Rectal smooth muscle tissue (tissue), 1 donor: ENCODE measurements at regions not wholly inside any gene's neighbourhood (a gene's known extent, or its start where the extent isn't known, plus 50 kb on each side); places are given as distances from the start of the nearest gene placed in this dataset.
"Not testable (repeated sequence)": the region's sequence is repeated elsewhere in the genome, so short reads cannot be mapped to it uniquely, and the experiment has no call there.

ENCODE experiments used
- H3K27ac ChIP-seq: one replicate; pipeline ENCODE4 v1.7.0; 2013; ENCODE audit warnings: low read depth, low read length, inconsistent platforms
- H3K27me3 ChIP-seq: one replicate; pipeline ENCODE4 v1.7.0; 2013; ENCODE audit warnings: low read length; ENCODE audit not compliant: control insufficient read depth, insufficient read depth
- H3K36me3 ChIP-seq: one replicate; pipeline ENCODE4 v1.7.0; 2013; ENCODE audit warnings: low read length; ENCODE audit not compliant: control insufficient read depth, insufficient read depth
- H3K4me1 ChIP-seq: one replicate; pipeline ENCODE4 v1.7.0; 2013; ENCODE audit warnings: low read length; ENCODE audit not compliant: control insufficient read depth, insufficient read depth
- H3K4me3 ChIP-seq: one replicate; pipeline ENCODE4 v1.7.0; 2013; ENCODE audit warnings: low read length
- H3K9ac ChIP-seq: one replicate; pipeline ENCODE4 v1.7.0; 2013; ENCODE audit warnings: low read length

- not testable (repeated sequence) for H3K9ac ChIP-seq, H3K36me3 ChIP-seq, H3K27me3 ChIP-seq, H3K4me1 ChIP-seq, H3K4me3 ChIP-seq, H3K27ac ChIP-seq
Measured at GRCh38 chr14:28187902-28188830, 578.4 kb upstream of the FOXG1 start.

GRCh38 chr14:28196878-28197277, 569.7 kb upstream of the FOXG1 start:
- Histone ChIP-seq H3K27me3 (no peaks in the 10 kb centered on the region), H3K9ac (no peak overlapping the region), H3K4me3 (no peak overlapping the region), H3K36me3 (no peaks in the 10 kb centered on the region), H3K27ac (no peak overlapping the region), H3K4me1 (no peaks in the 10 kb centered on the region)

- Histone ChIP-seq H3K27ac (no peak overlapping the region), H3K4me1 (no peaks in the 10 kb centered on the region), H3K36me3 (no peaks in the 10 kb centered on the region), H3K27me3 (no peaks in the 10 kb centered on the region), H3K4me3 (no peak overlapping the region), H3K9ac (no peak overlapping the region)
Measured at GRCh38 chr14:28220391-28220790, 546.2 kb upstream of the FOXG1 start.

- no peaks in the 10 kb centered on the region for H3K27me3 ChIP-seq
- H3K36me3 ChIP-seq: no peaks in the 10 kb centered on the region
- H3K4me3 ChIP-seq: no peak overlapping the region
- H3K9ac ChIP-seq: no peak overlapping the region
- no peaks in the 10 kb centered on the region for H3K4me1 ChIP-seq
- H3K27ac ChIP-seq: no peak overlapping the region
Measured at GRCh38 chr14:28240909-28241308, 525.7 kb upstream of the FOXG1 start.

- Histone ChIP-seq H3K36me3 (no peaks in the 10 kb centered on the region), H3K4me3 (no peak overlapping the region), H3K4me1 (no peaks in the 10 kb centered on the region), H3K27ac (no peak overlapping the region), H3K27me3 (no peaks in the 10 kb centered on the region), H3K9ac (no peak overlapping the region)
Measured at GRCh38 chr14:28242895-28243294, 523.7 kb upstream of the FOXG1 start.

- H3K27ac ChIP-seq: no peak overlapping the region
- H3K9ac ChIP-seq: no peak overlapping the region
- no peaks in the 10 kb centered on the region for H3K27me3 ChIP-seq
- H3K36me3 ChIP-seq: no peaks in the 10 kb centered on the region
- no peak overlapping the region for H3K4me3 ChIP-seq
- no peaks in the 10 kb centered on the region for H3K4me1 ChIP-seq
Measured at GRCh38 chr14:28243600-28243999, 523.0 kb upstream of the FOXG1 start.

- H3K9ac ChIP-seq: no peak overlapping the region
- H3K27me3 ChIP-seq: no peaks in the 10 kb centered on the region
- H3K4me1 ChIP-seq: no peaks in the 10 kb centered on the region
- no peak overlapping the region for H3K4me3 ChIP-seq
- no peaks in the 10 kb centered on the region for H3K36me3 ChIP-seq
- H3K27ac ChIP-seq: no peak overlapping the region
Measured at GRCh38 chr14:28245216-28245615, 521.4 kb upstream of the FOXG1 start.

- Histone ChIP-seq H3K36me3 (no peaks in the 10 kb centered on the region), H3K27me3 (no peaks in the 10 kb centered on the region), H3K27ac (no peak overlapping the region)
Measured at GRCh38 chr14:28247491-28247890, 519.1 kb upstream of the FOXG1 start.

GRCh38 chr14:28252124-28252523, 514.5 kb upstream of the FOXG1 start:
- not testable (repeated sequence) for H3K4me3 ChIP-seq, H3K27me3 ChIP-seq, H3K36me3 ChIP-seq, H3K4me1 ChIP-seq, H3K9ac ChIP-seq, H3K27ac ChIP-seq

More at GRCh38 chr14:28247491-28247890, 519.1 kb upstream of the FOXG1 start:
- Histone ChIP-seq H3K4me1 (no peaks in the 10 kb centered on the region), H3K9ac (no peak overlapping the region), H3K4me3 (no peak overlapping the region)

GRCh38 chr14:28254768-28255167, 511.8 kb upstream of the FOXG1 start:
- Histone ChIP-seq H3K36me3 (no peaks in the 10 kb centered on the region), H3K4me1 (no peaks in the 10 kb centered on the region), H3K9ac (no peak overlapping the region), H3K27me3 (no peaks in the 10 kb centered on the region), H3K4me3 (no peak overlapping the region), H3K27ac (no peak overlapping the region)

GRCh38 chr14:28264306-28264705, 502.3 kb upstream of the FOXG1 start:
- no peaks in the 10 kb centered on the region for H3K36me3 ChIP-seq
- no peak overlapping the region for H3K4me3 ChIP-seq
- no peaks in the 10 kb centered on the region for H3K27me3 ChIP-seq
- H3K27ac ChIP-seq: no peak overlapping the region
- no peak overlapping the region for H3K9ac ChIP-seq
- no peaks in the 10 kb centered on the region for H3K4me1 ChIP-seq

- H3K9ac ChIP-seq: no peak overlapping the region
- H3K4me1 ChIP-seq: no peaks in the 10 kb centered on the region
- H3K27ac ChIP-seq: no peak overlapping the region
- H3K27me3 ChIP-seq: no peaks in the 10 kb centered on the region
- no peak overlapping the region for H3K4me3 ChIP-seq
- H3K36me3 ChIP-seq: no peaks in the 10 kb centered on the region
Measured at GRCh38 chr14:28272270-28272669, 494.3 kb upstream of the FOXG1 start.

- H3K27ac ChIP-seq: no peak overlapping the region
- no peak overlapping the region for H3K4me3 ChIP-seq
- H3K36me3 ChIP-seq: no peaks in the 10 kb centered on the region
- H3K9ac ChIP-seq: no peak overlapping the region
- H3K4me1 ChIP-seq: no peaks in the 10 kb centered on the region
- H3K27me3 ChIP-seq: no peaks in the 10 kb centered on the region
Measured at GRCh38 chr14:28280530-28280929, 486.1 kb upstream of the FOXG1 start.
